PC-3 (cell line): ENCODE measurements at regions not wholly inside any gene's neighbourhood (a gene's known extent, or its start where the extent isn't known, plus 50 kb on each side); places are given as distances from the start of the nearest gene placed in this dataset.

Experiments
- EZH2 ChIP-seq: fragments of 300-600 bp; sonication (generic); IDR thresholded peaks from one replicate; pipeline ENCODE4 v1.6.1; 2017; ENCODE audit warnings: antibody characterized with exemption, mild to moderate bottlenecking, low read length; ENCODE audit not compliant: unreplicated experiment
- TF ChIP-seq, protein P1 (sequence below): fragments of 300-600 bp; sonication (generic); conservative IDR thresholded peaks from 2 replicates; pipeline ENCODE4 v1.5.1; 2017; ENCODE audit warnings: antibody characterized with exemption, low read depth, mild to moderate bottlenecking, low read length

DNA sequence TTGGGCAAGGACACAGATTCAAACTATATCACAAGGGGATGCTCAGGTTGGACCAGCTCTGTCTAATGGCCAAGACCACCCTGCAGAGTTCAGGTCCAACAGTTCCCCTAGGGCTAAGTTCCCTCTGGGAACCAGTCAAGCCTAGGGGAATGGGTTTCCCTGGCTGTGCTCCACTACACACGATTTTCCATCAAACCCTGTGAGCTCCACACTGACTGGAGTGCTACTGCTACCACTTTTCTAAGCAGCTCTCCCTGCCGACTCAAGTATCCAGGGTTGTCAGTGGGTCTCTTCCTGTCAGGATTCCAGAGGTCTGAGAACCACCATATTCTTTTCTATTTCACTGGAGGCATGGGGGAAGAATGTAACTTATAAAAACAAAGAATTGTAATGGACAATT is 280.4 kb upstream of the COL3A1 start:
- TF ChIP-seq, protein P1, sequence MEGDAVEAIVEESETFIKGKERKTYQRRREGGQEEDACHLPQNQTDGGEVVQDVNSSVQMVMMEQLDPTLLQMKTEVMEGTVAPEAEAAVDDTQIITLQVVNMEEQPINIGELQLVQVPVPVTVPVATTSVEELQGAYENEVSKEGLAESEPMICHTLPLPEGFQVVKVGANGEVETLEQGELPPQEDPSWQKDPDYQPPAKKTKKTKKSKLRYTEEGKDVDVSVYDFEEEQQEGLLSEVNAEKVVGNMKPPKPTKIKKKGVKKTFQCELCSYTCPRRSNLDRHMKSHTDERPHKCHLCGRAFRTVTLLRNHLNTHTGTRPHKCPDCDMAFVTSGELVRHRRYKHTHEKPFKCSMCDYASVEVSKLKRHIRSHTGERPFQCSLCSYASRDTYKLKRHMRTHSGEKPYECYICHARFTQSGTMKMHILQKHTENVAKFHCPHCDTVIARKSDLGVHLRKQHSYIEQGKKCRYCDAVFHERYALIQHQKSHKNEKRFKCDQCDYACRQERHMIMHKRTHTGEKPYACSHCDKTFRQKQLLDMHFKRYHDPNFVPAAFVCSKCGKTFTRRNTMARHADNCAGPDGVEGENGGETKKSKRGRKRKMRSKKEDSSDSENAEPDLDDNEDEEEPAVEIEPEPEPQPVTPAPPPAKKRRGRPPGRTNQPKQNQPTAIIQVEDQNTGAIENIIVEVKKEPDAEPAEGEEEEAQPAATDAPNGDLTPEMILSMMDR, result no peak
- no peak for TF ChIP-seq EZH2
